ENCODE measurements at regions not wholly inside any gene's neighbourhood (a gene's known extent, or its start where the extent isn't known, plus 50 kb on each side); places are given as distances from the start of the nearest gene placed in this dataset.

- Histone ChIP-seq H2AFZ (ENCODE audit: low read length) (no peak overlapping the region), H3K36me3 (ENCODE audit: insufficient read depth, low read length) (no peaks in the 10 kb centered on the region), H3K27ac (ENCODE audit: low read depth, low read length, poor library complexity, severe bottlenecking) (no peak overlapping the region), H3K4me3 (ENCODE audit: low read depth, low read length, poor library complexity, severe bottlenecking) (no peak overlapping the region), H4K20me1 (ENCODE audit: insufficient read depth, low read length) (no peaks in the 10 kb centered on the region), H3K4me1 (ENCODE audit: insufficient read depth, low read length, poor library complexity, severe bottlenecking) (no peaks in the 10 kb centered on the region), H3K9me2 (ENCODE audit: insufficient read depth, low read length) (no peaks in the 10 kb centered on the region), H3K79me2 (ENCODE audit: insufficient read depth, low read depth, low read length) (no peaks in the 10 kb centered on the region), H3K9me3 (ENCODE audit: low read length) (no peaks in the 10 kb centered on the region), H3K4me2 (ENCODE audit: low read length) (no peak overlapping the region)
- BruUV-seq (replicated peaks), result no TSS peak
- intact Hi-C loops (cut with micrococcal nuclease; ENCODE audit: unreplicated experiment), result no loop called here
- TF ChIP-seq, protein P1, sequence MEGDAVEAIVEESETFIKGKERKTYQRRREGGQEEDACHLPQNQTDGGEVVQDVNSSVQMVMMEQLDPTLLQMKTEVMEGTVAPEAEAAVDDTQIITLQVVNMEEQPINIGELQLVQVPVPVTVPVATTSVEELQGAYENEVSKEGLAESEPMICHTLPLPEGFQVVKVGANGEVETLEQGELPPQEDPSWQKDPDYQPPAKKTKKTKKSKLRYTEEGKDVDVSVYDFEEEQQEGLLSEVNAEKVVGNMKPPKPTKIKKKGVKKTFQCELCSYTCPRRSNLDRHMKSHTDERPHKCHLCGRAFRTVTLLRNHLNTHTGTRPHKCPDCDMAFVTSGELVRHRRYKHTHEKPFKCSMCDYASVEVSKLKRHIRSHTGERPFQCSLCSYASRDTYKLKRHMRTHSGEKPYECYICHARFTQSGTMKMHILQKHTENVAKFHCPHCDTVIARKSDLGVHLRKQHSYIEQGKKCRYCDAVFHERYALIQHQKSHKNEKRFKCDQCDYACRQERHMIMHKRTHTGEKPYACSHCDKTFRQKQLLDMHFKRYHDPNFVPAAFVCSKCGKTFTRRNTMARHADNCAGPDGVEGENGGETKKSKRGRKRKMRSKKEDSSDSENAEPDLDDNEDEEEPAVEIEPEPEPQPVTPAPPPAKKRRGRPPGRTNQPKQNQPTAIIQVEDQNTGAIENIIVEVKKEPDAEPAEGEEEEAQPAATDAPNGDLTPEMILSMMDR (conservative IDR thresholded peaks at IDR 0.05; ENCODE audit: low read length), result no peak
- TF ChIP-seq EZH2phosphoT487 (IDR thresholded peaks at IDR 0.05; ENCODE audit: borderline replicate concordance, low read depth, low read length), result no peak
- ChIA-PET POLR2A (no interaction called here), CTCF (ENCODE audit: unreplicated experiment) (no interaction called here)
- DNase-seq (ENCODE audit: low spot score), result no peak
Observed at GRCh38 chr10:113337142-113337541, 215.7 kb upstream of the HABP2 start.

GRCh38 chr10:113339121-113339520 lies 213.7 kb upstream of the HABP2 start:
- TF ChIP-seq, protein P1 (conservative IDR thresholded peaks at IDR 0.05; ENCODE audit: low read length), result no peak
- no peak for TF ChIP-seq EZH2phosphoT487 (IDR thresholded peaks at IDR 0.05; ENCODE audit: borderline replicate concordance, low read depth, low read length)
- no peaks in the 10 kb centered on the region for H3K9me2 ChIP-seq (ENCODE audit: insufficient read depth, low read length)
- H4K20me1 ChIP-seq (ENCODE audit: insufficient read depth, low read length), result no peaks in the 10 kb centered on the region
- no peaks in the 10 kb centered on the region for H3K79me2 ChIP-seq (ENCODE audit: insufficient read depth, low read depth, low read length)
- BruUV-seq (replicated peaks), result no TSS peak
- no peak overlapping the region for H3K4me2 ChIP-seq (ENCODE audit: low read length)
- intact Hi-C loops (cut with micrococcal nuclease; ENCODE audit: unreplicated experiment), result no loop called here
- H2AFZ ChIP-seq (ENCODE audit: low read length), result no peak overlapping the region
- no peaks in the 10 kb centered on the region for H3K9me3 ChIP-seq (ENCODE audit: low read length)
- no peak overlapping the region for H3K27ac ChIP-seq (ENCODE audit: low read depth, low read length, poor library complexity, severe bottlenecking)
- no peak overlapping the region for H3K4me3 ChIP-seq (ENCODE audit: low read depth, low read length, poor library complexity, severe bottlenecking)
- POLR2A ChIA-PET, result no interaction called here
- no peaks in the 10 kb centered on the region for H3K36me3 ChIP-seq (ENCODE audit: insufficient read depth, low read length)
- DNase-seq (ENCODE audit: low spot score), result no peak
- CTCF ChIA-PET (ENCODE audit: unreplicated experiment), result no interaction called here
- no peaks in the 10 kb centered on the region for H3K4me1 ChIP-seq (ENCODE audit: insufficient read depth, low read length, poor library complexity, severe bottlenecking)

DNA sequence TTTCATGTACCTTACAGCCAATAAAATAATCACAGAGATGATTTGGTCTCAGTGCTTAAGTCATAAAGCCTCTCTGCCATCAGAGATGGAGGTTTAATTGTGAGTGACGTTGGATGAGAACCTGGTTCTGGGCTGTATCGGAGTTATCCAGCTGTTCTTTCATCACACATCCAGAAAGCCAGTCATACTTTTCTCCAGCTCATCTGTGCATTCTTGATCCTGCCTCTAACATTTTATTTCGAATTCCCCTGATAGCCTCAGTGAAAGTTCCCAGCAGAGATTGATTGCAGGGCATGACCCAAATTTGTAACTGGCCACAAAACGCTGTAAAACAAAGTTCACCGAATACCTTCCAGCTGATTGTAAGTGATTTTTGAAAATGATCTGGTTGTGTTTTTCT lies 212.6 kb upstream of the HABP2 start:
- no peak for DNase-seq (ENCODE audit: low spot score)
- H3K9me3 ChIP-seq (ENCODE audit: low read length), result no peaks in the 10 kb centered on the region
- H3K79me2 ChIP-seq (ENCODE audit: insufficient read depth, low read depth, low read length), result no peaks in the 10 kb centered on the region
- intact Hi-C loops (cut with micrococcal nuclease; ENCODE audit: unreplicated experiment), result no loop called here
- no TSS peak for BruUV-seq (replicated peaks)
- H3K4me3 ChIP-seq (ENCODE audit: low read depth, low read length, poor library complexity, severe bottlenecking), result no peak overlapping the region
- no peaks in the 10 kb centered on the region for H4K20me1 ChIP-seq (ENCODE audit: insufficient read depth, low read length)
- no peak overlapping the region for H2AFZ ChIP-seq (ENCODE audit: low read length)
- no peaks in the 10 kb centered on the region for H3K9me2 ChIP-seq (ENCODE audit: insufficient read depth, low read length)
- TF ChIP-seq, protein P1 (conservative IDR thresholded peaks at IDR 0.05; ENCODE audit: low read length), result no peak
- TF ChIP-seq EZH2phosphoT487 (IDR thresholded peaks at IDR 0.05; ENCODE audit: borderline replicate concordance, low read depth, low read length), result no peak
- no peaks in the 10 kb centered on the region for H3K4me1 ChIP-seq (ENCODE audit: insufficient read depth, low read length, poor library complexity, severe bottlenecking)
- H3K36me3 ChIP-seq (ENCODE audit: insufficient read depth, low read length), result no peaks in the 10 kb centered on the region
- no peak overlapping the region for H3K4me2 ChIP-seq (ENCODE audit: low read length)
- POLR2A ChIA-PET, result no interaction called here
- no peak overlapping the region for H3K27ac ChIP-seq (ENCODE audit: low read depth, low read length, poor library complexity, severe bottlenecking)
- CTCF ChIA-PET (ENCODE audit: unreplicated experiment), result no interaction called here
